ENCODE measurements at regions not wholly inside any gene's neighbourhood (a gene's known extent, or its start where the extent isn't known, plus 50 kb on each side); places are given as distances from the start of the nearest gene placed in this dataset.
"Not testable (repeated sequence)": the region's sequence is repeated elsewhere in the genome, so short reads cannot be mapped to it uniquely, and the experiment has no call there.

GRCh38 chr10:109237050-109237449 lies 686.3 kb downstream of the XPNPEP1 start:
- Histone ChIP-seq H3K14ac (replicated peaks; ENCODE audit: low read depth, low read length) (no peak overlapping the region), H3K4me1 (ENCODE audit: control insufficient read depth, insufficient read depth, low read length) (no peaks in the 10 kb centered on the region), H2AFZ (replicated peaks; ENCODE audit: low read length, poor library complexity) (no peak overlapping the region), H3K4me3 (ENCODE audit: insufficient read depth, low read depth, low read length) (no peak overlapping the region), H2BK5ac (ENCODE audit: low read depth, low read length, poor library complexity, severe bottlenecking) (no peak overlapping the region), H2AK5ac (ENCODE audit: low read depth, low read length) (no peak overlapping the region), H3K4me2 (ENCODE audit: low read depth, low read length) (no peak overlapping the region), H3K9ac (ENCODE audit: low read depth, low read length) (no peak overlapping the region), H4K91ac (ENCODE audit: insufficient read depth, low read depth, low read length) (no peak overlapping the region), H3K9me3 (ENCODE audit: control insufficient read depth, insufficient read depth, low read length) (no peaks in the 10 kb centered on the region), H2AK9ac (replicated peaks; ENCODE audit: low read depth, low read length, poor library complexity) (no peak overlapping the region), H3K36me3 (ENCODE audit: control insufficient read depth, insufficient read depth, low read length) (no peaks in the 10 kb centered on the region), H4K8ac (ENCODE audit: low read depth in 2 of 2, low read length in 2 of 2) (no peak overlapping the region), H3K79me1 (ENCODE audit: low read depth in 1 of 2, low read length in 2 of 2) (no peaks in the 10 kb centered on the region), H3K27me3 (ENCODE audit: control insufficient read depth, insufficient read depth, low read length) (no peaks in the 10 kb centered on the region), H2BK120ac (ENCODE audit: low read depth, low read length) (no peak overlapping the region), H4K20me1 (ENCODE audit: insufficient read depth, low read length) (no peaks in the 10 kb centered on the region), H3K4ac (ENCODE audit: low read depth, low read length) (no peak overlapping the region), H4K5ac (ENCODE audit: low read depth, low read length) (no peak overlapping the region), H3K27ac (ENCODE audit: insufficient read depth, low read length) (no peak overlapping the region), H2BK15ac (ENCODE audit: low read depth, low read length) (no peak overlapping the region), H3K9me1 (ENCODE audit: insufficient read depth, low read length) (peaks cover 5% of the 10 kb centered on the region; the same call in 1 of the 2 replicates), H3K56ac (ENCODE audit: extremely low read depth, insufficient read depth, low read length) (no peak overlapping the region), H3K18ac (ENCODE audit: low read depth, low read length) (no peak overlapping the region), H3K23ac (ENCODE audit: low read depth, low read length) (no peak overlapping the region), H2BK20ac (ENCODE audit: low read depth, low read length) (no peak overlapping the region)
- no TSS peak for BruUV-seq (replicated peaks)
- no peak for ATAC-seq (ENCODE audit: low read depth)
- dilution Hi-C loops (cut with HindIII; ENCODE audit: low sequenced_read_pairs, unreplicated experiment): no loop called here
- DNase-seq: peak; percentile 35
- intact Hi-C loops (cut with micrococcal nuclease): no loop called here
- WGBS, 2 experiments (ENCODE audit: extremely low coverage in 2 of 2, insufficient read length in 1 of 2): 67% methylated on average over 1 of the region's 2 CpGs; no CpG with 5 or more reads in 1 of the 2 experiments
- CTCF ChIA-PET: no interaction called here
- in situ Hi-C loops (cut with MboI; ENCODE audit: low sequenced_read_pairs): no loop called here
- POLR2A ChIA-PET (ENCODE audit: unreplicated experiment): no interaction called here
- TF ChIP-seq MAZ (IDR thresholded peaks at IDR 0.05; ENCODE audit: borderline replicate concordance, low read depth, low read length) (no peak), MAFK (IDR thresholded peaks at IDR 0.05; ENCODE audit: low read depth, low read length) (peak; percentile 81)

GRCh38 chr10:109223533-109223932 lies 699.8 kb downstream of the XPNPEP1 start:
- dilution Hi-C loops (cut with HindIII; ENCODE audit: low sequenced_read_pairs, unreplicated experiment); CTCF ChIA-PET: not testable (repeated sequence)

More at GRCh38 chr10:109223533-109223932, 699.8 kb downstream of the XPNPEP1 start:
- POLR2A ChIA-PET (ENCODE audit: unreplicated experiment); intact Hi-C loops (cut with micrococcal nuclease); H3K4me2 ChIP-seq (ENCODE audit: low read depth, low read length); in situ Hi-C loops (cut with MboI; ENCODE audit: low sequenced_read_pairs); ATAC-seq (ENCODE audit: low read depth); H2BK5ac ChIP-seq (ENCODE audit: low read depth, low read length, poor library complexity, severe bottlenecking); H3K4ac ChIP-seq (ENCODE audit: low read depth, low read length); H4K20me1 ChIP-seq (ENCODE audit: insufficient read depth, low read length); H3K9ac ChIP-seq (ENCODE audit: low read depth, low read length); H2BK15ac ChIP-seq (ENCODE audit: low read depth, low read length); H3K4me1 ChIP-seq (ENCODE audit: control insufficient read depth, insufficient read depth, low read length); H4K91ac ChIP-seq (ENCODE audit: insufficient read depth, low read depth, low read length); H3K27me3 ChIP-seq (ENCODE audit: control insufficient read depth, insufficient read depth, low read length); H2AK9ac ChIP-seq (replicated peaks; ENCODE audit: low read depth, low read length, poor library complexity); H2AK5ac ChIP-seq (ENCODE audit: low read depth, low read length); H3K9me1 ChIP-seq (ENCODE audit: insufficient read depth, low read length); H3K23ac ChIP-seq (ENCODE audit: low read depth, low read length); H3K14ac ChIP-seq (replicated peaks; ENCODE audit: low read depth, low read length); H3K79me1 ChIP-seq (ENCODE audit: low read depth in 1 of 2, low read length in 2 of 2); H2AFZ ChIP-seq (replicated peaks; ENCODE audit: low read length, poor library complexity); H3K18ac ChIP-seq (ENCODE audit: low read depth, low read length); H3K4me3 ChIP-seq (ENCODE audit: insufficient read depth, low read depth, low read length); H4K5ac ChIP-seq (ENCODE audit: low read depth, low read length); BruUV-seq (replicated peaks); H2BK120ac ChIP-seq (ENCODE audit: low read depth, low read length); DNase-seq; H3K9me3 ChIP-seq (ENCODE audit: control insufficient read depth, insufficient read depth, low read length); H4K8ac ChIP-seq (ENCODE audit: low read depth in 2 of 2, low read length in 2 of 2); H2BK20ac ChIP-seq (ENCODE audit: low read depth, low read length); H3K36me3 ChIP-seq (ENCODE audit: control insufficient read depth, insufficient read depth, low read length); H3K56ac ChIP-seq (ENCODE audit: extremely low read depth, insufficient read depth, low read length); H3K27ac ChIP-seq (ENCODE audit: insufficient read depth, low read length): not testable (repeated sequence)
- WGBS, 2 experiments (ENCODE audit: extremely low coverage in 2 of 2, insufficient read length in 1 of 2): 86% methylated on average over 5 of the region's 13 CpGs; no CpG with 5 or more reads in 1 of the 2 experiments

Measured in IMR-90 (cell line).